CD1c-positive myeloid dendritic cell (primary cell): ENCODE measurements at regions not wholly inside any gene's neighbourhood (a gene's known extent, or its start where the extent isn't known, plus 50 kb on each side); places are given as distances from the start of the nearest gene placed in this dataset.

ENCODE experiments used
- DNase-seq: peaks from one replicate; pipeline ENCODE4 v3.0.0-alpha.2; 2016; ENCODE audit errors: extremely low spot score

DNA sequence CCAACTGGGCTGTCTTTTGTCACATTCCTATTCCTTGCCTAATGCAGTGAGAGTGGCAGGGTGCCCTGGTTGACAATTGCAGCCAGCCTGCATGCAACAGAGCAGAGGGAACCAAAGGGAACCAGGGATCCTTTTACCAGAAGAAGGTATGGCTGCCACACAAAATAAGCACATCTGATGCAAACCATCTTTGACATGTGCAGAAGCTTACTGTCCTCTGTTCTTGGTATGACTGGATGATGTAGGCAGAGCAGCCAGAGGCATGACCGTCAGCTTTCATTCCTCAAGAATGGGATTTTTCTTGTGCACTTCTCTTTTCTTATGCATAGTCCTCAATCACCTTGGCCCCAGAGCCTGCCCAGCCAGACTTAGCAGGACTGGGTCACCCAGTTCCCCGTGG lies 116.1 kb downstream of the UQCRFS1 start:
- DNase-seq = no peak

DNA sequence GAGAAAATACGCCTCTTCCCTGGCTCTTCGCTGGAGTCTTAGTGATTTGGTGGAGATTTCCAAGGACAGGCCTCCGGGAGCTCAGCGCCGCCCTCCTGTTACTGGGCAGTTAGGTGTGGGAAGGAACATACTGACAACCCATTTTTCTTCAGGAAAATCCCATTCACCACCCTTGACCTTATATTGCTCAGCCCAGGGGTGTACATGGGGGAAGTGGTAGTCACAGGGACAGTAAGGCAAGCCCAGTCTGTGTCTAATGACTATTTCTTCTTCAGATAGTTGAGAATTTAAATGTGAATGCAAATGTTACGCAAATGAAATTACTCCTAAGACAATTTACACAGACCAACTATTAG lies 119.4 kb downstream of the UQCRFS1 start:
- DNase-seq = no peak

DNA sequence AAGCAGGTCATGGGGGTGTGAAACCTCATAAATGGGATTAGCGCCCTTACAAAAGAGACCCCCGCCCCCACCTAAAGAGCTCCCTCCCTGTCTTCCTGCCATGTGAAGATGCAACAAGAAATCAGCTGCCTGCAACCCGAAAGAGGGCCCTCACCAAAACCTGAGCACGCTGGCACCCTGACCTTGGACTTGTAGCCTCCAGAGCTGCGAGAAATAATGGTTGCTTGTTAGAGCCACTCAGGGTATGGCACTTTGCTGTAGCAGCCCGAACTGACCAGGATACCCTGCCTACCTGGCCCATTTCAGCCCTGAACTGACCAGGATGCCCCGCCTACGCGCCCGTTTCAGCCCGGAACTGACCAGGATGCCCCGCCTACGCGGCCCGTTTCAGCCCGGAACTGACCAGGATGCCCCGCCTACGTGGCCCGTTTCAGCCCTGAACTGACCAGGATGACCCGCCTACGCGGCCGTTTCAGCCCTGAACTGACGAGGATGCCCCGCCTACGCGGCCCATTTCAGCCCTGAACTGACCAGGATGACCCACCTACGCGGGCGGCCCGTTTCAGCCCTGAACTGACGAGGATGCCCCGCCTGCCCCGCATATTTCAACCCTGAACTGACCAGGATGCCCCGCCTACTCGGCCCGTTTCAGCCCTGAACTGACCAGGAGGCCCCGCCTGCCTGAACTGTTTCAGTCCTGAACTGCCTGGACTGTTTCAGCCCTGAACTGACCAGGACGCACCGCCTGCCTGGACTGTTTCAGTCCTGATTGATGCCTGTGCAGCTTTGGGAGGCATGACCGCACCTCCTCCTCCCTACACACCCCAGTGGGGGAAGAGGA lies 120.0 kb downstream of the UQCRFS1 start:
- no peak for DNase-seq

GRCh38 chr19:29090783-29091526 lies 122.0 kb downstream of the UQCRFS1 start:
- no peak for DNase-seq

- no peak for DNase-seq
Measured at GRCh38 chr19:29089315-29089870, 123.6 kb downstream of the UQCRFS1 start.

GRCh38 chr19:29088761-29089160 lies 124.2 kb downstream of the UQCRFS1 start:
- DNase-seq = no peak

- no peak for DNase-seq
Measured at GRCh38 chr19:29086646-29087045, 126.3 kb downstream of the UQCRFS1 start.

- no peak for DNase-seq
Measured at GRCh38 chr19:29086182-29086581, 126.8 kb downstream of the UQCRFS1 start.

GRCh38 chr19:29085630-29086029 lies 127.3 kb downstream of the UQCRFS1 start:
- no peak for DNase-seq

- DNase-seq = no peak
Measured at GRCh38 chr19:29085206-29085605, 127.7 kb downstream of the UQCRFS1 start.

DNA sequence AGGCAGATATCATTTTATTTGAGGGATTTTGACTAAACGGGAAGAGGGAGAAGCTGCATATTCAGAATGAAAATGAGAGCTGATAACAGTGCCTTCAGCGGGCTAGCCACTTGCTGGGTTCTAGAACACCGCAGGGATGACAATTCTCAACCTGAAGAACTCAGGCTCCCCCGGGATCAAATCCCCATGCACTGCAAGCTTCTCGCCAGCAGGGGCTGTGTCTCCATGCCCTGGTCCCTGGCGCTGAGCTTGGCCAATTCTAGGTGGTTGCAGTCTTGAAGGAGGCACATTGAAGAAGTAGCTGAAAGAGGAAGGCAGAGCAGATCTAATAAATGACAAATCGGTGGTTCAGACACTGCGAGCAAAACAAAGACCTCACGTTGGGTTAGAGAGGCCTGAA lies 128.7 kb downstream of the UQCRFS1 start:
- DNase-seq = no peak

GRCh38 chr19:29083863-29084262 lies 129.1 kb downstream of the UQCRFS1 start:
- DNase-seq = no peak

- no peak for DNase-seq
Measured at GRCh38 chr19:29079356-29080032, 133.5 kb downstream of the UQCRFS1 start.

- DNase-seq = no peak
Measured at GRCh38 chr19:29076963-29077362, 136.0 kb downstream of the UQCRFS1 start.

GRCh38 chr19:29076161-29076560 lies 136.8 kb downstream of the UQCRFS1 start:
- no peak for DNase-seq

DNA sequence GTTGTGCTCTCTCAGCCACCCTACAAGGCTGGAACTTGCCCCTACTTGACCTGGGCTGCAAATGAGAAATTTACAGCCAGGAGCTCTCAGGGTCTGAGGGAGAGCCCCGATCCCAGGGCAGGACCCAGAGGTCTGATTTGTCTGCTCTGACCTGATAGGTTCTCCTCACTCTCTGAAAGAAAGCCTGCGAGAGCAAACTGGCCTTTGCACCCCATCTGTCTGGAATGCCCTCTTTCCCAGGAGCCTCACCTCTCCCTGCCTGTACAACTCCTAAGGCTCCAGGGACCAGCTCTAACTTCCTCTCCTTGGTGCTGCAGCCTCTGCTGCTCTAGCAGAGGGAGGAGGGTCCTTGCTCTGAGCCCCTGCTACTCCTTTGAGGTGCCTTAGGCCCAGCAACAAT lies 137.8 kb downstream of the UQCRFS1 start:
- DNase-seq = no peak

DNA sequence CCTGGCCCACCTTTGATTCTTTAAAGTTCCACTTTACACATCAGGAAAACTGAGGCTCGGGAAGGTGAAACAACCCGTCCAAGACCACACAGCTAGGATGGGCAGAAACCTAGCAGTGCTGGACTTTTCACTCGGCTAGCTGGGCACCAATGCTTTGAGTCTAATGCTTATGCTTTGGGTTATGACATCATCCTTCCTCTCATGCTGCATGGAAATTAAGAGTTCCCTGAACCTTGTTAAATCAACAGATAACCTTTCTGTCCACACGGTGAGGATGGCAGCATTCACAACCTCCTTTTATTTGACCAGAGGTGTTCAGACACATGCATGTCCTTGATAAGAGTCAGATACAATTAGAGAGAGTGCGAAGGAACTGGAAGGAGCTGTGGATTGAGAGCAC lies 138.4 kb downstream of the UQCRFS1 start:
- no peak for DNase-seq

DNA sequence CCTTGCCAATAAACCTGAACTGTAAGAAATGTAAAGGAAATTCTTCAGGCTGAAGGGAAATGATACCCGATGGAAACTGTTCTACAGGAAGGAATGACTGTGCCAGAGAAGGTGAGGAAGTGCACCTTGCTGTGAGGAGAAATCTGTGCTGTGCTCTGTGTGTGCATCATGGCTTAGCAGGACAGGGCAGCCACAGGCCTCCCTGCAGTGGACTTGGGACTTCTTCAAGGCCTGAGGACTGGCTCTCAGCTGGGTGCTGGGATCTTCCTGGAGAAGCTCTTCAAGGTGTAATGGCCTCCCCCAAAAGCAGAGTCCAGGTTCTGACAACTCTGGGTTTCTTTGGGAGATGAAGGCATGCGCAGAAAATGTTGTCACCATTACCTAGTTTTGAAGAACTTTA lies 145.1 kb downstream of the UQCRFS1 start:
- no peak for DNase-seq

GRCh38 chr19:29062475-29063435 lies 150.2 kb downstream of the UQCRFS1 start:
- DNase-seq = no peak

- no peak for DNase-seq
Measured at GRCh38 chr19:29060813-29061364, 152.1 kb downstream of the UQCRFS1 start.

- DNase-seq = no peak
Measured at GRCh38 chr19:29056535-29056934, 156.4 kb downstream of the UQCRFS1 start.
